ENCODE measurements at regions not wholly inside any gene's neighbourhood (a gene's known extent, or its start where the extent isn't known, plus 50 kb on each side); places are given as distances from the start of the nearest gene placed in this dataset.

DNA sequence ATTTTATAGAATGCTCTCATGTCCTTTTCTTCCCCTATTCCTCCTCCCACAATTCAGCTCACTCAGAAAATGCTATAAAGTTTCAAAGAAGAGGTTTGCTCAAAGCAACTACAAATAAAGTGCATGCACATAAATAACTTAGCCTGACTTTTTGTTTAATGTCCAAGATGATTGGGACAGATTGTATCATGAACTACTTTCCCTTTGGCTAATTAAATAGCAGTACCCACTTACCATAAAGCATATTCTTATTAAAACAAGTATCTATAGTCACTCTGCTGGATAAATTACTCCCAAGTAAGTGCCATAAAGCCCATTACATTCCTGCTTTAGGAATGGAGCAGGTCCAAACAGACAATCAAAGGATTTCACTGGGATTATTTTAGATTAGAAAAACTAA lies 576.0 kb downstream of the LMO4 start:
- H3K79me2 ChIP-seq (ENCODE audit: insufficient read depth, low read length): no peaks in the 10 kb centered on the region
- no peaks in the 10 kb centered on the region for H4K20me1 ChIP-seq (ENCODE audit: insufficient read depth, low read length)
- H2AFZ ChIP-seq (ENCODE audit: low read length): no peak overlapping the region
- TF ChIP-seq, protein P1, sequence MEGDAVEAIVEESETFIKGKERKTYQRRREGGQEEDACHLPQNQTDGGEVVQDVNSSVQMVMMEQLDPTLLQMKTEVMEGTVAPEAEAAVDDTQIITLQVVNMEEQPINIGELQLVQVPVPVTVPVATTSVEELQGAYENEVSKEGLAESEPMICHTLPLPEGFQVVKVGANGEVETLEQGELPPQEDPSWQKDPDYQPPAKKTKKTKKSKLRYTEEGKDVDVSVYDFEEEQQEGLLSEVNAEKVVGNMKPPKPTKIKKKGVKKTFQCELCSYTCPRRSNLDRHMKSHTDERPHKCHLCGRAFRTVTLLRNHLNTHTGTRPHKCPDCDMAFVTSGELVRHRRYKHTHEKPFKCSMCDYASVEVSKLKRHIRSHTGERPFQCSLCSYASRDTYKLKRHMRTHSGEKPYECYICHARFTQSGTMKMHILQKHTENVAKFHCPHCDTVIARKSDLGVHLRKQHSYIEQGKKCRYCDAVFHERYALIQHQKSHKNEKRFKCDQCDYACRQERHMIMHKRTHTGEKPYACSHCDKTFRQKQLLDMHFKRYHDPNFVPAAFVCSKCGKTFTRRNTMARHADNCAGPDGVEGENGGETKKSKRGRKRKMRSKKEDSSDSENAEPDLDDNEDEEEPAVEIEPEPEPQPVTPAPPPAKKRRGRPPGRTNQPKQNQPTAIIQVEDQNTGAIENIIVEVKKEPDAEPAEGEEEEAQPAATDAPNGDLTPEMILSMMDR (IDR thresholded peaks at IDR 0.05; ENCODE audit: extremely low read depth, low read depth, low read length): no peak
- no peak overlapping the region for H3K4me3 ChIP-seq (ENCODE audit: insufficient read depth, low read length)
- H3K4me2 ChIP-seq (ENCODE audit: insufficient read depth, low read length): no peak overlapping the region
- no peaks in the 10 kb centered on the region for H3K4me1 ChIP-seq (ENCODE audit: insufficient read depth, low read length)
- H3K27me3 ChIP-seq (ENCODE audit: insufficient read depth, low read length): no peaks in the 10 kb centered on the region
- H3K36me3 ChIP-seq (ENCODE audit: insufficient read depth, low read length): no peaks in the 10 kb centered on the region
- DNase-seq (ENCODE audit: insufficient read length, low spot score, missing footprints): no peak
- H3K9me3 ChIP-seq (ENCODE audit: low read depth, low read length): no peaks in the 10 kb centered on the region
- H3K27ac ChIP-seq (ENCODE audit: low read depth, low read length): no peak overlapping the region

DNA sequence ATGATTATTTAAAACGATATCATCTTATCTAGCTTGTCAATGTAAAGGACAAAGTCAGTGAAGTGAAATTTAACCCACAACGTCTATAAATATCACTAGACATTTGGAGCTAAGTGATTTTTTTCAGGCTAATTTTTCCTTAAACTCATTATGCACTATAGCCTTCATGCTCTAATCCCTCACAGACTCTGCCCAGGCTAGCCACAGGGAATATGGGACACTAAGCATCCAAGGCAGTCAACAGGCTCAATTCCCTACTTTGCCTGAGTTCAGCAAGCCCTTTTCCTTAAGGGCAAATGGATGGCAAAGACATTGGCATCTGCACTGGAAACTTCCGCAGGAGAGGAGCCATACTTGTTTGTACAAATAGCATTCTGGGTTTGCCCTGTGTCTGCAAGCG lies 577.0 kb downstream of the LMO4 start:
- Histone ChIP-seq H4K20me1 (ENCODE audit: insufficient read depth, low read length) (no peaks in the 10 kb centered on the region), H3K4me2 (ENCODE audit: insufficient read depth, low read length) (no peak overlapping the region), H3K9me3 (ENCODE audit: low read depth, low read length) (no peaks in the 10 kb centered on the region), H3K4me1 (ENCODE audit: insufficient read depth, low read length) (no peaks in the 10 kb centered on the region), H3K79me2 (ENCODE audit: insufficient read depth, low read length) (no peaks in the 10 kb centered on the region), H2AFZ (ENCODE audit: low read length) (no peak overlapping the region), H3K4me3 (ENCODE audit: insufficient read depth, low read length) (no peak overlapping the region), H3K27me3 (ENCODE audit: insufficient read depth, low read length) (no peaks in the 10 kb centered on the region), H3K36me3 (ENCODE audit: insufficient read depth, low read length) (no peaks in the 10 kb centered on the region), H3K27ac (ENCODE audit: low read depth, low read length) (no peak overlapping the region)
- DNase-seq (ENCODE audit: insufficient read length, low spot score, missing footprints): no peak
- TF ChIP-seq, protein P1 (IDR thresholded peaks at IDR 0.05; ENCODE audit: extremely low read depth, low read depth, low read length): no peak

DNA sequence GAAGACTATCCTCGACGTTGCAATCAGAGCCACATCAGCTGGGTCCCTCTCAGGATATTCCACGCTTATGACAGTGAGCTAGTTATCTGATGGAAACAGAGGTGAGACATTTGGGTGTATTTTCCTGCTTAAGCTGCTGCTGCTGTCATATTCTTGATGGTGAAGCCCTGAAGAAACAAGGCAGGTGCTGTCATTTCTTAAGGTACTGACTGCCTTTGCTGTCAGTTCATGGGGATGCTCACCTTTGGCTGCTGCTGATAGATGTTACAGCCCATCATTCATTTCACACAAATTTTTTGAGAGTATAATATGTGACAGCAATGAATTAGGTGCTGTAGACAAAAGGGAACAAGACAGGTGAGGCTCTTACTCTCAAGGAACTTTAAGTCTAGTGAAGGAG lies 577.4 kb downstream of the LMO4 start:
- H3K4me3 ChIP-seq (ENCODE audit: insufficient read depth, low read length): no peak overlapping the region
- H3K9me3 ChIP-seq (ENCODE audit: low read depth, low read length): no peaks in the 10 kb centered on the region
- TF ChIP-seq, protein P1 (IDR thresholded peaks at IDR 0.05; ENCODE audit: extremely low read depth, low read depth, low read length): no peak
- no peaks in the 10 kb centered on the region for H3K27me3 ChIP-seq (ENCODE audit: insufficient read depth, low read length)
- no peak for DNase-seq (ENCODE audit: insufficient read length, low spot score, missing footprints)
- H3K27ac ChIP-seq (ENCODE audit: low read depth, low read length): no peak overlapping the region
- H3K4me1 ChIP-seq (ENCODE audit: insufficient read depth, low read length): no peaks in the 10 kb centered on the region
- no peaks in the 10 kb centered on the region for H3K36me3 ChIP-seq (ENCODE audit: insufficient read depth, low read length)
- no peak overlapping the region for H3K4me2 ChIP-seq (ENCODE audit: insufficient read depth, low read length)
- H2AFZ ChIP-seq (ENCODE audit: low read length): no peak overlapping the region
- no peaks in the 10 kb centered on the region for H4K20me1 ChIP-seq (ENCODE audit: insufficient read depth, low read length)
- H3K79me2 ChIP-seq (ENCODE audit: insufficient read depth, low read length): no peaks in the 10 kb centered on the region

DNA sequence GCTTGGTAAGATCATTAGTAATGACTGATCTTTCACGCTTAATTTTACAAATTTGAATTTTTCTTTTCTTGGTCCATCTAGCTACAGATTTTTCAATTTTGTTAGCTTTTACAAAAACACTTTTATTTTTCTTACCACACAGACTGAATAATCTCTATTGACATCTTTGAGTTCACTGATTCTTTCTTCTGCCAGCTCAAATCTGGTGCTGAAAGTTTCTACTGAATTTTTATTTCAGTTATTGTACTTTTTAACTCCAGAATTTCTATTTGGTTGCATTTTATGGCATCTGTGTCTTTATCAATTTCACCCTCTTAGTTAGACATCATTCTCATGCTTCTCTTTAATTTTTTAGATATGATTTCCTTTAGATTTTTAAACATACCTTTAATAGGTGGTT lies 584.7 kb downstream of the LMO4 start:
- DNase-seq (ENCODE audit: insufficient read length, low spot score, missing footprints): no peak
- no peak overlapping the region for H3K4me3 ChIP-seq (ENCODE audit: insufficient read depth, low read length)
- H4K20me1 ChIP-seq (ENCODE audit: insufficient read depth, low read length): no peaks in the 10 kb centered on the region
- no peaks in the 10 kb centered on the region for H3K9me3 ChIP-seq (ENCODE audit: low read depth, low read length)
- H3K27me3 ChIP-seq (ENCODE audit: insufficient read depth, low read length): no peaks in the 10 kb centered on the region
- no peak overlapping the region for H2AFZ ChIP-seq (ENCODE audit: low read length)
- peaks cover 19% of the 10 kb centered on the region for H3K4me1 ChIP-seq (ENCODE audit: insufficient read depth, low read length)
- no peaks in the 10 kb centered on the region for H3K79me2 ChIP-seq (ENCODE audit: insufficient read depth, low read length)
- TF ChIP-seq, protein P1 (IDR thresholded peaks at IDR 0.05; ENCODE audit: extremely low read depth, low read depth, low read length): no peak
- no peaks in the 10 kb centered on the region for H3K36me3 ChIP-seq (ENCODE audit: insufficient read depth, low read length)
- no peak overlapping the region for H3K4me2 ChIP-seq (ENCODE audit: insufficient read depth, low read length)
- no peak overlapping the region for H3K27ac ChIP-seq (ENCODE audit: low read depth, low read length)

Measured in osteoblast (primary cell).